ENCODE measurements at regions not wholly inside any gene's neighbourhood (a gene's known extent, or its start where the extent isn't known, plus 50 kb on each side); places are given as distances from the start of the nearest gene placed in this dataset.

GRCh38 chr17:56688151-56688550, 94.7 kb downstream of the NOG start:
- DNase-seq (ENCODE audit: low read depth), result no peak
- no peak for TF ChIP-seq CTCF (IDR thresholded peaks at IDR 0.05; ENCODE audit: control insufficient read depth, extremely low read depth, insufficient read depth)
- no peak overlapping the region for H3K4me3 ChIP-seq (ENCODE audit: low read depth, low read length)

GRCh38 chr17:56690441-56691291, 97.2 kb downstream of the NOG start:
- no peak for TF ChIP-seq CTCF (IDR thresholded peaks at IDR 0.05; ENCODE audit: control insufficient read depth, extremely low read depth, insufficient read depth)
- H3K4me3 ChIP-seq (ENCODE audit: low read depth, low read length), result no peak overlapping the region
- no peak for DNase-seq (ENCODE audit: low read depth)

- H3K4me3 ChIP-seq (ENCODE audit: low read depth, low read length), result no peak overlapping the region
- TF ChIP-seq CTCF (IDR thresholded peaks at IDR 0.05; ENCODE audit: control insufficient read depth, extremely low read depth, insufficient read depth), result no peak
- DNase-seq (ENCODE audit: low read depth), result no peak
These were observed 101.3 kb downstream of the NOG start for GRCh38 chr17:56694825-56695224.

GRCh38 chr17:56697190-56697589, 103.7 kb downstream of the NOG start:
- H3K4me3 ChIP-seq (ENCODE audit: low read depth, low read length), result no peak overlapping the region
- TF ChIP-seq CTCF (IDR thresholded peaks at IDR 0.05; ENCODE audit: control insufficient read depth, extremely low read depth, insufficient read depth), result no peak
- no peak for DNase-seq (ENCODE audit: low read depth)

GRCh38 chr17:56699186-56699894, 105.8 kb downstream of the NOG start:
- no peak for DNase-seq (ENCODE audit: low read depth)
- H3K4me3 ChIP-seq (ENCODE audit: low read depth, low read length), result no peak overlapping the region
- TF ChIP-seq CTCF (IDR thresholded peaks at IDR 0.05; ENCODE audit: control insufficient read depth, extremely low read depth, insufficient read depth), result no peak

GRCh38 chr17:56700919-56701420, 107.5 kb downstream of the NOG start:
- no peak overlapping the region for H3K4me3 ChIP-seq (ENCODE audit: low read depth, low read length)
- DNase-seq (ENCODE audit: low read depth), result no peak
- no peak for TF ChIP-seq CTCF (IDR thresholded peaks at IDR 0.05; ENCODE audit: control insufficient read depth, extremely low read depth, insufficient read depth)
